Testis (tissue), 2 donors: ENCODE measurements at regions not wholly inside any gene's neighbourhood (a gene's known extent, or its start where the extent isn't known, plus 50 kb on each side); places are given as distances from the start of the nearest gene placed in this dataset.

Experiments
- DNase-seq: peaks from one replicate; pipeline ENCODE4 v3.0.0-alpha.2; 2019
- H3K27ac ChIP-seq, 2 donors: fragments of 200-600 bp; sonication (generic); one replicate each; pipeline ENCODE4 v1.5.1; 2019
- H3K27me3 ChIP-seq: fragments of 200-600 bp; sonication (generic); one replicate; pipeline ENCODE4 v1.5.1; 2019
- H3K36me3 ChIP-seq: fragments of 200-600 bp; sonication (generic); one replicate; pipeline ENCODE4 v1.5.1; 2017; ENCODE audit warnings: low read depth; ENCODE audit errors: missing control alignments
- H3K4me1 ChIP-seq: fragments of 200-600 bp; sonication (generic); one replicate; pipeline ENCODE4 v1.5.1; 2019
- H3K4me3 ChIP-seq, 2 donors: fragments of 200-600 bp; sonication (generic); one replicate each; pipeline ENCODE4 v1.5.1; 2017 to 2019
- H3K9me3 ChIP-seq: fragments of 200-600 bp; sonication (generic); one replicate; pipeline ENCODE4 v1.5.1; 2017
- POLR2A ChIP-seq: fragments of 450-650 bp; IDR thresholded peaks from one replicate; pipeline ENCODE4 v1.6.1; 2017; ENCODE audit warnings: antibody characterized with exemption, mild to moderate bottlenecking, moderate library complexity
- WGBS, 2 donors: methylation state at CpG; one replicate each; pipeline ENCODE4 v1.1.5; 2018; 5-methylcytosine and 5-hydroxymethylcytosine counted together
- intact Hi-C: fragments of 100-400 bp; cut with DNase I; formaldehyde crosslinking; loops from one replicate; pipeline ENCODE4 v1.15.1; 2023; ENCODE audit warnings: low total_unique reads
- TF ChIP-seq, protein P1 (sequence below), 3 experiments: fragments of 450-650 bp in 2 of 3; fragments of 200-600 bp in 1 of 3; sonication (generic) in 1 of 3; IDR thresholded peaks; one replicate each; pipeline ENCODE4 v1.5.1; 2016 to 2019; ENCODE audit warnings: antibody characterized with exemption in 3 of 3, mild to moderate bottlenecking in 2 of 3, moderate library complexity in 1 of 3

DNA sequence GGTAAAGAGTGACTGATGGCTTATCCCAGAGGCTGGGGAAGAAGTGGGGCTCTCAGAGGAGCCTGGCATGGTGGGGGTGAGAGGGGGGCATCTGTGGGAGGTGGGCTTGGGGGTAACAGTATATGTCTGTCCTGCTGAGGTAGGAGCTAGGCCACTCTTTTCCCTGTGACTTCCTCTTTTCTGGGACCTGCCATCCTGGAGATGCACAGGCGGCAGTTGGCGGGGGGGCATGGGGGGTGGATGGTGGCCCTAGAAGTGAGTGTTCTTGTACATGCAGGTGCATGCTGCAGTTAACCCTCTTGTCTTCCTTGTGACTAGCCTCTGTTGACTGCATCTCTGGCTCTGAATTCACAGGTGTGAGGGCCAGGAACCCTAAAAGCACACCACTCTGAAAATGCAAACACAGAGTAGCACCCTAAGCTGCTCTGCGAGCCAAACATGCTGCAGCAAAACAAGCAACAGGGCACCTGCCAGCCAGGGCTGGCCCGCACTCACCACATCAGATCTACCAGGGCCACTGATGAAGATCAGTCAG is 123.8 kb upstream of the SHB start:
- 50 to 69% methylated on average over 2 to 4 of the region's 4 CpGs for WGBS, 2 donors
- Histone ChIP-seq H3K9me3 (no peaks in the 10 kb centered on the region), H3K27ac (no peak overlapping the region), H3K4me1 (no peaks in the 10 kb centered on the region), H3K27me3 (no peaks in the 10 kb centered on the region), H3K36me3 (no peaks in the 10 kb centered on the region), H3K4me3 (no peak overlapping the region)
- DNase-seq, result no peak
- TF ChIP-seq POLR2A, result no peak
- TF ChIP-seq, protein P1, sequence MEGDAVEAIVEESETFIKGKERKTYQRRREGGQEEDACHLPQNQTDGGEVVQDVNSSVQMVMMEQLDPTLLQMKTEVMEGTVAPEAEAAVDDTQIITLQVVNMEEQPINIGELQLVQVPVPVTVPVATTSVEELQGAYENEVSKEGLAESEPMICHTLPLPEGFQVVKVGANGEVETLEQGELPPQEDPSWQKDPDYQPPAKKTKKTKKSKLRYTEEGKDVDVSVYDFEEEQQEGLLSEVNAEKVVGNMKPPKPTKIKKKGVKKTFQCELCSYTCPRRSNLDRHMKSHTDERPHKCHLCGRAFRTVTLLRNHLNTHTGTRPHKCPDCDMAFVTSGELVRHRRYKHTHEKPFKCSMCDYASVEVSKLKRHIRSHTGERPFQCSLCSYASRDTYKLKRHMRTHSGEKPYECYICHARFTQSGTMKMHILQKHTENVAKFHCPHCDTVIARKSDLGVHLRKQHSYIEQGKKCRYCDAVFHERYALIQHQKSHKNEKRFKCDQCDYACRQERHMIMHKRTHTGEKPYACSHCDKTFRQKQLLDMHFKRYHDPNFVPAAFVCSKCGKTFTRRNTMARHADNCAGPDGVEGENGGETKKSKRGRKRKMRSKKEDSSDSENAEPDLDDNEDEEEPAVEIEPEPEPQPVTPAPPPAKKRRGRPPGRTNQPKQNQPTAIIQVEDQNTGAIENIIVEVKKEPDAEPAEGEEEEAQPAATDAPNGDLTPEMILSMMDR (IDR thresholded peaks at IDR 0.05), result no peak
- intact Hi-C loops, result no loop called here

DNA sequence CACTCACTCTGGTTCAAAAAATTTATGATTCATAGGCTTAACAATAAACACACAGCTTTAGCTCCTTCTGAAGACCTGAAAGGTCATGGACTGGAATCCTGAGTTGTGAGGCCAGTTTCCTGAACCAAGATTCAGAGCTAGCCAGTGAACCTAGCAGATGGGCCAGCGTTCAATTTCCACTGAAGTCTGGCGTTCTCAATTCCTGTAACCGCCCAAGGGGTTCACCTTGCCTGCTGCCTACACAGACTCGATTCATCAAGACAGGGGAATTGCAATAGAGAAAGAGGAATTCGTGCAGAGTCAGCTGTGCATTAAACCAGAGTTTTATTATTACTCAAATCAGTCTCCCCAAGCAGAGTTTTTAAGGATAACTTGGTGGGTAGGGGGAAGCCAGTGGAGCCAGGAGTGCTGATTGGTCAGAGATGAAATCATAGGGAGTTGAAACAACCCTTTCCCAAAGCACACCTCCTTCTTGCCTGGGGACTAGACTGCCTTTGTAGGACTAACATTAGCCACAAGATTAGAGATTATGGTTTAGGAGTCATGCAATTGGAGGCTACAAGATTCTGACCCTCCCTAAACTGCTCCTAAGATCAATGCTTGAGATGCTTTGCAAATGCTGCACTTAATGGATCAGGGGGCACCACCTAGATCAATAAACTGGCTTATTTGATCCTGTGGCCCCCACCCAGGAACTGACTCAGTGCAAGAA is 117.5 kb upstream of the SHB start:
- intact Hi-C loops, result no loop called here
- Histone ChIP-seq H3K4me3 (no peak overlapping the region), H3K27ac (no peak overlapping the region), H3K9me3 (no peaks in the 10 kb centered on the region), H3K36me3 (no peaks in the 10 kb centered on the region), H3K27me3 (no peaks in the 10 kb centered on the region), H3K4me1 (no peaks in the 10 kb centered on the region)
- no peak for DNase-seq
- 61% methylated on average over 5 of the region's 5 CpGs for WGBS, 2 donors
- TF ChIP-seq, protein P1 (IDR thresholded peaks at IDR 0.05), result no peak
- TF ChIP-seq POLR2A, result no peak

DNA sequence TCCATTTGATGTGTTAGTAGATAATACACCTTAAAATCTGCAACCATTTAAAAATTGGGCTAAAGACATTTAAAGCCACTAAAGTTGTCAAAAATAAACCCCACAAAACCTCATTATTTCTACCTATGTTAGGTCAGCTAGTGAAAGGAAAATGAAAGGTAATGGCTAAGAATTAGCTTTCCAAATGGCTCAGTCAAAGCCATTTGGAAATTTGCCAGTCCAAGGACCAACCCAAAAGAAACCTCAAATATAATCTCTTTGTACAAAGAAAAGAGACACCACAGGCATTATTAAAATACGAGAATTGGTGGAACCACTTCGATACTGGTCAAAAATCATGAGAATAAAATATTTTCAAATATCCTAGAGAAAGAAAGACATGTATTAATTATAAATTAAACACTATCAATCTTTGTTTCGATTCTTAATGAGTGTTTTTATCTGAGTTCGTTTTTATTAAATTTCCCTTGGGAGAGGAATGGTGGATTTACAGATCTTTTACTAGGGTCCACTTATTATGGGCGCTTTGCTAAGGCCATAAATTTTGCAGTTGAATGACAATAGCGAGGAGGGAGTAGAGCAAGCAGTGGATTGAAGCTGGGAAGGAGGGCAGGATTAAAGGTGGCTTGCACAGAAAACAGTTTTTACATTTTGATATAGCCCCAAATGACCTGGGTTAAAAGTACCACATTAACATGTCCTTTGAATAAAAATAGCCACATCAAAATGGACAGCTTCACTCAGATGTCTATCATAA is 116.8 kb upstream of the SHB start:
- Histone ChIP-seq H3K27ac (no peak overlapping the region), H3K4me1 (no peaks in the 10 kb centered on the region), H3K4me3 (no peak overlapping the region), H3K27me3 (no peaks in the 10 kb centered on the region), H3K36me3 (no peaks in the 10 kb centered on the region), H3K9me3 (no peaks in the 10 kb centered on the region)
- TF ChIP-seq POLR2A, result no peak
- TF ChIP-seq, protein P1 (IDR thresholded peaks at IDR 0.05), result no peak
- 68 to 76% methylated on average over 6 of the region's 6 CpGs for WGBS, 2 donors
- no peak for DNase-seq
- intact Hi-C loops, result no loop called here

DNA sequence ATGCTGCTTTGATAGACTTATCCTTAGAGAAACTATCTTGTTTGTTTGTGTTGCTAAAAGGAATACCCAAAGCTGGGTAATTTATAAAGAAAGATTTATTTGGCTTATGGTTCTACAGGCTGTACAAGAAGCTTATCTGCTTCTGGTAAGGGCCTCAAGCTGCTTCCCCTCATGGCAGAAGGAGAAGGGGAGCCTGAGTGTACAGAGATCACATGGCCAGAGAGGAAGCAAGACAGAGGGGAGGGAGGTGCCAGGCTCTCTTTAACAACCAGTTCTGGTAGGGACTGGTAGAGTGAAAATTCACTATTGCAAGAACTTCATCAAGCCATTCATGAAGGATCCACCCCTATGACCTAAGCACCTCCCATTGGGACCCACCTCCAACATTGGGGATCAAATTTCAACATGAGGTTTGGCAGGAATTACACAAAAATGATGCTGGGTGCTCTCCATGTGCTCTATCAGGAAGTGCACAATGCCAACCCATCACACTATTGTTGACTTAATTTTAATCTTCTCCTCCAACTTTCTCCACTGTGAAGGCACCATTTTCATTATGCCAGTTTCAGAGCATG is 115.1 kb upstream of the SHB start:
- no peak overlapping the region for H3K27ac ChIP-seq
- H3K27me3 ChIP-seq, result no peaks in the 10 kb centered on the region
- H3K4me3 ChIP-seq, result no peak overlapping the region
- H3K4me1 ChIP-seq, result no peaks in the 10 kb centered on the region
- intact Hi-C loops, result no loop called here
- TF ChIP-seq, protein P1 (IDR thresholded peaks at IDR 0.05), result no peak
- no peak for TF ChIP-seq POLR2A
- no peak for DNase-seq
- no peaks in the 10 kb centered on the region for H3K9me3 ChIP-seq
- H3K36me3 ChIP-seq, result no peaks in the 10 kb centered on the region
